ENCODE measurements at regions not wholly inside any gene's neighbourhood (a gene's known extent, or its start where the extent isn't known, plus 50 kb on each side); places are given as distances from the start of the nearest gene placed in this dataset.

- Mint-ChIP-seq H3K9me3 (peaks cover 1 to 3% of the 10 kb centered on the region in 2 donors), H3K27ac (no peak overlapping the region), H3K27me3 (ENCODE audit: low read depth in 2 of 2) (peaks cover 3 to 27% of the 10 kb centered on the region in 2 donors), H3K36me3 (no peaks in the 10 kb centered on the region), H3K4me1 (no peaks in the 10 kb centered on the region), H3K4me3 (no peak overlapping the region)
- no peak overlapping the region for H3K4me3 ChIP-seq (ENCODE audit: low read length)
- ATAC-seq (no peak), DNase-seq (no peak)
- TF ChIP-seq, protein P1, sequence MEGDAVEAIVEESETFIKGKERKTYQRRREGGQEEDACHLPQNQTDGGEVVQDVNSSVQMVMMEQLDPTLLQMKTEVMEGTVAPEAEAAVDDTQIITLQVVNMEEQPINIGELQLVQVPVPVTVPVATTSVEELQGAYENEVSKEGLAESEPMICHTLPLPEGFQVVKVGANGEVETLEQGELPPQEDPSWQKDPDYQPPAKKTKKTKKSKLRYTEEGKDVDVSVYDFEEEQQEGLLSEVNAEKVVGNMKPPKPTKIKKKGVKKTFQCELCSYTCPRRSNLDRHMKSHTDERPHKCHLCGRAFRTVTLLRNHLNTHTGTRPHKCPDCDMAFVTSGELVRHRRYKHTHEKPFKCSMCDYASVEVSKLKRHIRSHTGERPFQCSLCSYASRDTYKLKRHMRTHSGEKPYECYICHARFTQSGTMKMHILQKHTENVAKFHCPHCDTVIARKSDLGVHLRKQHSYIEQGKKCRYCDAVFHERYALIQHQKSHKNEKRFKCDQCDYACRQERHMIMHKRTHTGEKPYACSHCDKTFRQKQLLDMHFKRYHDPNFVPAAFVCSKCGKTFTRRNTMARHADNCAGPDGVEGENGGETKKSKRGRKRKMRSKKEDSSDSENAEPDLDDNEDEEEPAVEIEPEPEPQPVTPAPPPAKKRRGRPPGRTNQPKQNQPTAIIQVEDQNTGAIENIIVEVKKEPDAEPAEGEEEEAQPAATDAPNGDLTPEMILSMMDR (IDR thresholded peaks at IDR 0.05), result no peak
- H3K27ac ChIP-seq (ENCODE audit: low read length), result no peak overlapping the region
- intact Hi-C loops (cut with micrococcal nuclease), result no loop called here
- no peaks in the 10 kb centered on the region for H3K9me3 ChIP-seq (ENCODE audit: control insufficient read depth, insufficient read depth, low read length)
- H3K36me3 ChIP-seq (ENCODE audit: control insufficient read depth, insufficient read depth, low read length), result no peaks in the 10 kb centered on the region
- H3K4me1 ChIP-seq (ENCODE audit: control insufficient read depth, insufficient read depth, low read length), result no peaks in the 10 kb centered on the region
- no peaks in the 10 kb centered on the region for H3K27me3 ChIP-seq (ENCODE audit: control insufficient read depth, insufficient read depth, low read length)
Observed at GRCh38 chr2:67596871-67597270, 199.7 kb downstream of the ETAA1 start.

DNA sequence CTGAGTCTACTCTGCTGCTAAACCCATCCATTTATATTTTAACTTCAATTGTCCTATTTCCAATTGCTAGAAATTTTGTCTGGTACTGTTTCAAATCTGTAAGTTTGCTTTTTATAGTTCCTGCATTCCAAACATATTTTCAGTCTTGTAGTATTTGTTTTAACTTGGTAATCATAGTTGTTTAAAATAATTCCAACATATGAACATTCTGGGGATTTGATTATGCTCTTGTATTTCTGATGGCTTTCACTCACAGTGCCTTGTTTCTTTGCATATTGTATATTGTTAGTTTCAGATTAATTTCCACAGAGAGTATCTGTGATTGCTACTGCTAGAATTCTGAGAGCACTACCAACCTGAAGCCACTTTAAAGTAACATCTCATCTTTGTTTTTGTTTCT lies 202.4 kb downstream of the ETAA1 start:
- no peak for DNase-seq
- Histone ChIP-seq H3K27me3 (ENCODE audit: control insufficient read depth, insufficient read depth, low read length) (no peaks in the 10 kb centered on the region), H3K9me3 (ENCODE audit: control insufficient read depth, insufficient read depth, low read length) (no peaks in the 10 kb centered on the region), H3K36me3 (ENCODE audit: control insufficient read depth, insufficient read depth, low read length) (no peaks in the 10 kb centered on the region), H3K4me3 (ENCODE audit: low read length) (no peak overlapping the region), H3K4me1 (ENCODE audit: control insufficient read depth, insufficient read depth, low read length) (no peaks in the 10 kb centered on the region), H3K27ac (ENCODE audit: low read length) (no peak overlapping the region)
- H3K36me3 Mint-ChIP-seq, result no peaks in the 10 kb centered on the region
- no peak overlapping the region for H3K4me3 Mint-ChIP-seq
- TF ChIP-seq, protein P1 (IDR thresholded peaks at IDR 0.05), result no peak
- no peak for ATAC-seq
- H3K27ac Mint-ChIP-seq, result no peak overlapping the region
- intact Hi-C loops (cut with micrococcal nuclease), result no loop called here
- peaks cover 0 to 3% of the 10 kb centered on the region in 2 donors for H3K9me3 Mint-ChIP-seq
- no peaks in the 10 kb centered on the region for H3K4me1 Mint-ChIP-seq
- peaks cover 6 to 27% of the 10 kb centered on the region in 2 donors for H3K27me3 Mint-ChIP-seq (ENCODE audit: low read depth in 2 of 2)

DNA sequence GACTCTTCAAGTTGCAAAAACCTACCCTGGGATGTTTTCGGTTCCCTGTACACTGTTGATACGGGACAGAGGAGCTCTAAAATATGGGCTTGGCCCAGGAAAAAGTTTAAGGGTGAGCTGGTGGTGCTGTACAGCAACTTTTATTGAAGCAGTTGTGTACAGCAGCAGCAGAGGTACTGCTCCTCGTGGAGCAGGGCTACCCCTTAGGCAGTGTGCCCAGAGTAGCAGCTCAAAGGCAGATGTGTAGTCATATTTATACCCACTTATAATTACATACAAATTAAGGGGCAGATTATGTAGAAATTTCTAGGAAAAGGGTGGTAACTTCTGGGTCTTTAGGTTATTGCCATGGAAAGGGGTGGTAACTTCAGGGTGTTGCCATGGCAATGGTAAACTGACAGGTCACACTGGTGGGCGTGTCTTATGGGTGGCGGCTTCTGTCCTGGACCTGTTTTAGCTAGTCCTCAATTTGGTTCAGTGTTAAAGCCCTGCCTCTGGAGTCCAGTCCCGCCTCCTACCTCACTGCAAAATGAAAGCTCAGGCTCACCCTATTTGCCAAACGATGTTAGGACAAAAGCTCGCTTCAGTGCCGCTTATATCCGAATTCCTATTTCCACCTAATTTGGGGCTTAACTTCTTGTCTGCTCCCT lies 203.2 kb downstream of the ETAA1 start:
- no peak overlapping the region for H3K4me3 ChIP-seq (ENCODE audit: low read length)
- WGBS (ENCODE audit: insufficient coverage), result 89% methylated on average over 10 of the region's 10 CpGs
- intact Hi-C loops (cut with micrococcal nuclease), result no loop called here
- Mint-ChIP-seq H3K36me3 (no peaks in the 10 kb centered on the region), H3K9me3 (peaks cover 0 to under 1% of the 10 kb centered on the region in 2 donors), H3K27me3 (ENCODE audit: low read depth in 2 of 2) (peaks cover 6 to 27% of the 10 kb centered on the region in 2 donors), H3K27ac (no peak overlapping the region), H3K4me1 (no peaks in the 10 kb centered on the region), H3K4me3 (no peak overlapping the region)
- H3K4me1 ChIP-seq (ENCODE audit: control insufficient read depth, insufficient read depth, low read length), result no peaks in the 10 kb centered on the region
- no peaks in the 10 kb centered on the region for H3K27me3 ChIP-seq (ENCODE audit: control insufficient read depth, insufficient read depth, low read length)
- H3K27ac ChIP-seq (ENCODE audit: low read length), result no peak overlapping the region
- no peaks in the 10 kb centered on the region for H3K9me3 ChIP-seq (ENCODE audit: control insufficient read depth, insufficient read depth, low read length)
- TF ChIP-seq, protein P1 (IDR thresholded peaks at IDR 0.05), result no peak
- no peaks in the 10 kb centered on the region for H3K36me3 ChIP-seq (ENCODE audit: control insufficient read depth, insufficient read depth, low read length)
- DNase-seq (no peak), ATAC-seq (no peak)

- no peak for DNase-seq
- Histone ChIP-seq H3K9me3 (ENCODE audit: control insufficient read depth, insufficient read depth, low read length) (no peaks in the 10 kb centered on the region), H3K4me1 (ENCODE audit: control insufficient read depth, insufficient read depth, low read length) (no peaks in the 10 kb centered on the region), H3K4me3 (ENCODE audit: low read length) (no peak overlapping the region), H3K27me3 (ENCODE audit: control insufficient read depth, insufficient read depth, low read length) (no peaks in the 10 kb centered on the region), H3K27ac (ENCODE audit: low read length) (no peak overlapping the region), H3K36me3 (ENCODE audit: control insufficient read depth, insufficient read depth, low read length) (no peaks in the 10 kb centered on the region)
- intact Hi-C loops (cut with micrococcal nuclease), result no loop called here
- no peak for ATAC-seq
- H3K36me3 Mint-ChIP-seq, result no peaks in the 10 kb centered on the region
- TF ChIP-seq, protein P1 (IDR thresholded peaks at IDR 0.05), result no peak
- no CpG with 5 or more reads among the region's 1 CpG for WGBS (ENCODE audit: insufficient coverage)
- no peaks in the 10 kb centered on the region for H3K4me1 Mint-ChIP-seq
- peaks cover 6 to 22% of the 10 kb centered on the region in 2 donors for H3K27me3 Mint-ChIP-seq (ENCODE audit: low read depth in 2 of 2)
- no peak overlapping the region for H3K4me3 Mint-ChIP-seq
- H3K27ac Mint-ChIP-seq, result no peak overlapping the region
- no peaks in the 10 kb centered on the region for H3K9me3 Mint-ChIP-seq
Observed at GRCh38 chr2:67600946-67601345, 203.8 kb downstream of the ETAA1 start.

Data from natural killer cell (primary cell).